ENCODE measurements at regions not wholly inside any gene's neighbourhood (a gene's known extent, or its start where the extent isn't known, plus 50 kb on each side); places are given as distances from the start of the nearest gene placed in this dataset.

- H2AFZ ChIP-seq (ENCODE audit: low read depth, low read length): no peak overlapping the region
- H3K9me3 ChIP-seq (ENCODE audit: insufficient read depth, low read length, severe bottlenecking): no peaks in the 10 kb centered on the region
- no peak overlapping the region for H3K4me2 ChIP-seq (ENCODE audit: insufficient read depth, low read length)
- no peak overlapping the region for H3K9ac ChIP-seq (ENCODE audit: low read depth, low read length)
- H4K20me1 ChIP-seq (ENCODE audit: insufficient read depth, low read length): peaks cover 86% of the 10 kb centered on the region
- H3K4me3 ChIP-seq (ENCODE audit: low read depth in 1 of 2, low read length in 2 of 2): no peak overlapping the region
- peaks cover 46% of the 10 kb centered on the region for H3K36me3 ChIP-seq (ENCODE audit: insufficient read depth, low read length)
- H3K27me3 ChIP-seq (ENCODE audit: insufficient read depth, low read length, poor library complexity): no peaks in the 10 kb centered on the region
- H3K27ac ChIP-seq (ENCODE audit: low read length): no peak overlapping the region
- peaks cover 11% of the 10 kb centered on the region for H3K4me1 ChIP-seq (ENCODE audit: insufficient read depth, low read length)
- ATAC-seq (ENCODE audit: insufficient read depth, low read depth) (no peak), DNase-seq (no peak)
- peaks cover 100% of the 10 kb centered on the region for H3K79me2 ChIP-seq (ENCODE audit: insufficient read depth, low read length)
- TF ChIP-seq EZH2 (IDR thresholded peaks at IDR 0.05; ENCODE audit: borderline replicate concordance, low read depth, low read length, severe bottlenecking) (no peak), CTCF (IDR thresholded peaks at IDR 0.05; ENCODE audit: borderline replicate concordance, extremely low read depth, low read length, poor library complexity, severe bottlenecking) (no peak)
Observed at GRCh38 chr9:110068212-110068611, 139.7 kb downstream of the C9orf152 start.

- Histone ChIP-seq H3K36me3 (ENCODE audit: insufficient read depth, low read length) (peaks cover 37% of the 10 kb centered on the region), H3K9ac (ENCODE audit: low read depth, low read length) (no peak overlapping the region), H3K27ac (ENCODE audit: low read length) (no peak overlapping the region), H3K9me3 (ENCODE audit: insufficient read depth, low read length, severe bottlenecking) (no peaks in the 10 kb centered on the region), H3K4me2 (ENCODE audit: insufficient read depth, low read length) (no peak overlapping the region), H2AFZ (ENCODE audit: low read depth, low read length) (no peak overlapping the region), H3K4me1 (ENCODE audit: insufficient read depth, low read length) (0 out of 2 replicates have a peak, but pooled peaks cover 4% of the 10 kb centered on the region), H3K79me2 (ENCODE audit: insufficient read depth, low read length) (peaks cover 100% of the 10 kb centered on the region), H4K20me1 (ENCODE audit: insufficient read depth, low read length) (peaks cover 83% of the 10 kb centered on the region), H3K4me3 (ENCODE audit: low read depth in 1 of 2, low read length in 2 of 2) (no peak overlapping the region), H3K27me3 (ENCODE audit: insufficient read depth, low read length, poor library complexity) (no peaks in the 10 kb centered on the region)
- ATAC-seq (ENCODE audit: insufficient read depth, low read depth): no peak
- no peak for DNase-seq
- no peak for TF ChIP-seq EZH2 (IDR thresholded peaks at IDR 0.05; ENCODE audit: borderline replicate concordance, low read depth, low read length, severe bottlenecking)
- no peak for TF ChIP-seq CTCF (IDR thresholded peaks at IDR 0.05; ENCODE audit: borderline replicate concordance, extremely low read depth, low read length, poor library complexity, severe bottlenecking)
Observed at GRCh38 chr9:110069326-110070248, 138.4 kb downstream of the C9orf152 start.

- TF ChIP-seq EZH2 (IDR thresholded peaks at IDR 0.05; ENCODE audit: borderline replicate concordance, low read depth, low read length, severe bottlenecking) (no peak), CTCF (IDR thresholded peaks at IDR 0.05; ENCODE audit: borderline replicate concordance, extremely low read depth, low read length, poor library complexity, severe bottlenecking) (no peak)
- Histone ChIP-seq H3K9ac (ENCODE audit: low read depth, low read length) (no peak overlapping the region), H3K27me3 (ENCODE audit: insufficient read depth, low read length, poor library complexity) (no peaks in the 10 kb centered on the region), H4K20me1 (ENCODE audit: insufficient read depth, low read length) (peaks cover 69% of the 10 kb centered on the region), H2AFZ (ENCODE audit: low read depth, low read length) (no peak overlapping the region), H3K36me3 (ENCODE audit: insufficient read depth, low read length) (peaks cover 34% of the 10 kb centered on the region), H3K4me3 (ENCODE audit: low read depth in 1 of 2, low read length in 2 of 2) (no peak overlapping the region), H3K4me2 (ENCODE audit: insufficient read depth, low read length) (no peak overlapping the region), H3K9me3 (ENCODE audit: insufficient read depth, low read length, severe bottlenecking) (no peaks in the 10 kb centered on the region), H3K27ac (ENCODE audit: low read length) (no peak overlapping the region), H3K4me1 (ENCODE audit: insufficient read depth, low read length) (0 out of 2 replicates have a peak, but pooled peaks cover 4% of the 10 kb centered on the region), H3K79me2 (ENCODE audit: insufficient read depth, low read length) (peaks cover 100% of the 10 kb centered on the region)
- ATAC-seq (ENCODE audit: insufficient read depth, low read depth): no peak
- no peak for DNase-seq
Observed at GRCh38 chr9:110072597-110073355, 135.2 kb downstream of the C9orf152 start.

Measured in DND-41 (cell line).